BJ (cell line): ENCODE measurements at regions not wholly inside any gene's neighbourhood (a gene's known extent, or its start where the extent isn't known, plus 50 kb on each side); places are given as distances from the start of the nearest gene placed in this dataset.

ENCODE experiments used
- CTCF ChIA-PET: fragments of 350-600 bp; formaldehyde crosslinking; extraction: SDS; loops from one replicate; lab custom pipeline; 2021; ENCODE audit warnings: antibody characterized with exemption, inconsistent platforms; lab: Yijun Ruan, JAX
- POLR2A ChIA-PET: fragments of 300-600 bp; sonication (Branson Sonifier 250); formaldehyde crosslinking; extraction: SDS; loops from one replicate; lab custom pipeline; 2021; ENCODE audit warnings: antibody characterized with exemption; lab: Charles Lee
- DNase-seq: peaks from one replicate; pipeline ENCODE4 v3.0.0-alpha.2; 2011; ENCODE audit warnings: low read depth
- H3K27me3 ChIP-seq: 2 replicates; pipeline ENCODE4 v1.6.0; 2011; ENCODE audit warnings: low read length; ENCODE audit not compliant: control insufficient read depth, insufficient read depth
- H3K36me3 ChIP-seq: 2 replicates; pipeline ENCODE4 v1.5.1; 2011; ENCODE audit warnings: low read length; ENCODE audit not compliant: control insufficient read depth, insufficient read depth
- H3K4me3 ChIP-seq: 2 replicates; pipeline ENCODE4 v1.5.1; 2011; ENCODE audit warnings: low read depth, mild to moderate bottlenecking, control low read depth, low read length
- TF ChIP-seq, protein P1 (sequence below): IDR thresholded peaks from 2 replicates; pipeline ENCODE4 v1.5.1; 2011; ENCODE audit warnings: low read depth, mild to moderate bottlenecking, control low read depth, inconsistent platforms, low read length, moderate library complexity; ENCODE audit not compliant: insufficient read depth

DNA sequence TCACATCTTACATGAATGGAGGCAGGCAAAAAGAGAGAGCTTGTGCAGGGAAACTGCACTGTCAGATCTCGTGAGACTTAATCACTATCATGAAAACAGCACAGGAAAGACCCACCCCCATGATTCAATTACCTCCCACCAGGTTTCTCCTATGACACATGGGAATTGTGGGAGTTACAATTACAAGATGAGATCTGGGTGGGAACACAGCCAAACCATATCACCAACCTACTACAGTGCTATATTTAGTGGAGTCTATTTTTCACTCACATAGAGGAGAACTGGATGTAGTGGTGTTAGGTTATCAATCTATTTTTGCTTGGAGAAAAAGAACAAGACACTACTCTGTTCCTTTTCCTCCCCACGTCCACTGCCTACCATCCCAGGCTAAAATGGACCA lies 276.6 kb downstream of the KCTD12 start:
- Histone ChIP-seq H3K4me3 (no peak overlapping the region), H3K36me3 (no peaks in the 10 kb centered on the region), H3K27me3 (no peaks in the 10 kb centered on the region)
- TF ChIP-seq, protein P1, sequence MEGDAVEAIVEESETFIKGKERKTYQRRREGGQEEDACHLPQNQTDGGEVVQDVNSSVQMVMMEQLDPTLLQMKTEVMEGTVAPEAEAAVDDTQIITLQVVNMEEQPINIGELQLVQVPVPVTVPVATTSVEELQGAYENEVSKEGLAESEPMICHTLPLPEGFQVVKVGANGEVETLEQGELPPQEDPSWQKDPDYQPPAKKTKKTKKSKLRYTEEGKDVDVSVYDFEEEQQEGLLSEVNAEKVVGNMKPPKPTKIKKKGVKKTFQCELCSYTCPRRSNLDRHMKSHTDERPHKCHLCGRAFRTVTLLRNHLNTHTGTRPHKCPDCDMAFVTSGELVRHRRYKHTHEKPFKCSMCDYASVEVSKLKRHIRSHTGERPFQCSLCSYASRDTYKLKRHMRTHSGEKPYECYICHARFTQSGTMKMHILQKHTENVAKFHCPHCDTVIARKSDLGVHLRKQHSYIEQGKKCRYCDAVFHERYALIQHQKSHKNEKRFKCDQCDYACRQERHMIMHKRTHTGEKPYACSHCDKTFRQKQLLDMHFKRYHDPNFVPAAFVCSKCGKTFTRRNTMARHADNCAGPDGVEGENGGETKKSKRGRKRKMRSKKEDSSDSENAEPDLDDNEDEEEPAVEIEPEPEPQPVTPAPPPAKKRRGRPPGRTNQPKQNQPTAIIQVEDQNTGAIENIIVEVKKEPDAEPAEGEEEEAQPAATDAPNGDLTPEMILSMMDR = no peak
- DNase-seq = no peak
- CTCF ChIA-PET = interaction anchor here (0.6 kb wide), 1 partner anchor 25 kb away, joined by 3 read pairs; no protein-coding TSS in a partner anchor
- POLR2A ChIA-PET = no interaction called here

DNA sequence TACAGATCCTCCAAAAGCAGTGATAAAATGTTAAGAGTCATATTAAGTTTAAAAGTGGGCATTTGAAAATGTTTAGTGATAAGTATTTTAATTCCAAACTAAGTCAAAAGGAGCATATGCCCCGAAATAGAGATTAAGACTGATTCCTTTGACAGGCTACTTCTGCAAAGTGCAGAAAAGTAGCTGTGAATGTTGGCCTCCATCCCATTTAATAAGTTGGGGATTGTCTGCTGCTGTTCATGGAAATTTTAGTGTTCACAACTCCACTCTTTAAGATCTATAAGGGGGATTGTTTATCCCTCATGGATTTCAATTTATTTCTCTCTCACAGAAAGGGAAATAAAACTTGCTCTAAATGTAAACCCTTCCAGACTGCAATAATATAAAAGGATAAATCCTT lies 278.3 kb downstream of the KCTD12 start:
- ChIA-PET CTCF (interaction anchor here (0.7 kb wide), 1 partner anchor 12 kb away, joined by 3 read pairs; no protein-coding TSS in a partner anchor), POLR2A (no interaction called here)
- Histone ChIP-seq H3K4me3 (no peak overlapping the region), H3K27me3 (no peaks in the 10 kb centered on the region), H3K36me3 (no peaks in the 10 kb centered on the region)
- TF ChIP-seq, protein P1 = no peak
- DNase-seq = no peak

DNA sequence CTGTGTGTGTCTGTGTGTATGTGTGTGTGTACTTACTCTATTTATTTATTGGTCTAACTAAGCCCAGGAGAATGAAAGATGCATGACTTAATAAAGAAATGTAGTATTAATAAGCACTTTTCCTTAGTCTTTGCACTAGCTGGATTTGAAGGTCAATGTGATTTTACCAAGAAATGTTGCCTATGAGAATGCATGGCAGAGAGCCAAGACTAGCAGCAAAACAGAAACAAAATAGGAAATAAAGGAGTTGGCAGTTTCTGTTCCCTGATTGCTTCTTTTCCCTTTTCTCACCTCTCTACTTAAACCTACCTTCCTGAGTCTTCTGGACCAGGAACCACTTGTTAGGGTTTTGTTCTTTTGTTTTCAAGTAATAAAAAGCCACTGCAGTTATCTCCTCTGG lies 286.1 kb downstream of the KCTD12 start:
- H3K4me3 ChIP-seq = no peak overlapping the region
- POLR2A ChIA-PET = no interaction called here
- CTCF ChIA-PET = no interaction called here
- no peak for DNase-seq
- no peaks in the 10 kb centered on the region for H3K27me3 ChIP-seq
- no peaks in the 10 kb centered on the region for H3K36me3 ChIP-seq
- TF ChIP-seq, protein P1 = no peak

DNA sequence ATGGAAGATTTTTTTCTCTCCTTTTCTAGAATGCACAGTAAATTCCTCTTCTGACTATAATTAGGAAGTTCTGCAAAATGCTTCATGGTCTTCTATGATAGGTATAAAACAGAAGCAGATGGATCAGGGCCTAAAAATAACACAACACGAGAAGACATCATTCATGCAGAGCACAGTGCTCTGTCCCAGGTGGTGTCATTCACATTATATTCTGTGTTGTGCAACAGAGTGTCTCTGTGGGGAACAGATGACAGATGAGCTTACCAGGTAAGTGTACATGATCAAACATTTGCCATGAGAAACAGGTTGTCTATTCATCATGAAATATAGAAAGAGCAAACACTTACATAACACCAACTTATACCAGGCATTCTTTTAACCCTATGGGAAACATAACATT lies 288.3 kb downstream of the KCTD12 start:
- POLR2A ChIA-PET = no interaction called here
- no peak for DNase-seq
- Histone ChIP-seq H3K27me3 (no peaks in the 10 kb centered on the region), H3K4me3 (no peak overlapping the region), H3K36me3 (no peaks in the 10 kb centered on the region)
- TF ChIP-seq, protein P1 = no peak
- CTCF ChIA-PET = no interaction called here

DNA sequence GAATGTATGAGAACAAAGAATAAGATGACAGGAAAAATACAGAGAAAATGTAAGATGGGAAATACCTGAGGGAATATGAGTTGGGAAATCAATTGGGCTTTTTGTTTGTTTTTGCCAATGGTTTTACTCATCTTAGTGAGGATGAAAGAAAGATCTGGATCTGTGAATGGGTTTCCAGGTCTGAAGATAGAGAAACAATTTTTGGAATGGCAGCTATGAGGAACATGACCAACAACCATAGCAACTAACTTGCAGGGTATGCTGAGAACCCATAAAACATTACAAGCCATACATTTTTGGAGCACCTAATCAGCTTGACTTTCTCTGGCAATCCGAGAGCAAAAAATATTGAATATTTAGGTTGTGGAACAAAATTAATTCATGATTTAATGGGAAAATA lies 290.0 kb downstream of the KCTD12 start:
- H3K36me3 ChIP-seq = no peaks in the 10 kb centered on the region
- no peak overlapping the region for H3K4me3 ChIP-seq
- TF ChIP-seq, protein P1 = no peak
- ChIA-PET POLR2A (no interaction called here), CTCF (no interaction called here)
- H3K27me3 ChIP-seq = no peaks in the 10 kb centered on the region
- DNase-seq = no peak
